Ascending aorta (tissue), 2 donors: ENCODE measurements at regions not wholly inside any gene's neighbourhood (a gene's known extent, or its start where the extent isn't known, plus 50 kb on each side); places are given as distances from the start of the nearest gene placed in this dataset.

ENCODE experiments used
- DNase-seq, 2 donors: peaks; one replicate each; pipeline ENCODE4 v3.0.0-alpha.2; 2019; ENCODE audit warnings: low spot score in 2 of 2
- H3K27ac ChIP-seq, 2 donors: fragments of 200-600 bp; sonication (generic); one replicate each; pipeline ENCODE4 v1.5.1; 2016 to 2017; ENCODE audit warnings: mild to moderate bottlenecking in 1 of 2
- H3K27me3 ChIP-seq: fragments of 200-600 bp; sonication (generic); one replicate; pipeline ENCODE4 v1.5.1; 2017
- H3K36me3 ChIP-seq, 2 donors: fragments of 200-600 bp; sonication (generic); one replicate each; pipeline ENCODE4 v1.5.1; 2016
- H3K4me1 ChIP-seq, 2 donors: fragments of 200-600 bp; sonication (generic); one replicate each; pipeline ENCODE4 v1.5.1; 2016 to 2017; ENCODE audit warnings: mild to moderate bottlenecking in 1 of 2
- H3K4me3 ChIP-seq, 2 donors: fragments of 200-600 bp; sonication (generic); one replicate each; pipeline ENCODE4 v1.5.1; 2016 to 2017; ENCODE audit warnings: mild to moderate bottlenecking in 1 of 2
- H3K9me3 ChIP-seq, 2 donors: fragments of 200-600 bp; sonication (generic); one replicate each; pipeline ENCODE4 v1.5.1; 2016
- intact Hi-C: fragments of 100-400 bp; cut with DNase I; formaldehyde crosslinking; loops from one replicate; pipeline ENCODE4 v1.15.1; 2023
- TF ChIP-seq, protein P1 (sequence below), 3 experiments: fragments of 200-600 bp in 2 of 3; fragments of 450-650 bp in 1 of 3; sonication (generic) in 2 of 3; IDR thresholded peaks; one replicate each; pipeline ENCODE4 v1.5.1; 2016 to 2019; ENCODE audit warnings: antibody characterized with exemption in 3 of 3, mild to moderate bottlenecking in 1 of 3, moderate library complexity in 1 of 3

DNA sequence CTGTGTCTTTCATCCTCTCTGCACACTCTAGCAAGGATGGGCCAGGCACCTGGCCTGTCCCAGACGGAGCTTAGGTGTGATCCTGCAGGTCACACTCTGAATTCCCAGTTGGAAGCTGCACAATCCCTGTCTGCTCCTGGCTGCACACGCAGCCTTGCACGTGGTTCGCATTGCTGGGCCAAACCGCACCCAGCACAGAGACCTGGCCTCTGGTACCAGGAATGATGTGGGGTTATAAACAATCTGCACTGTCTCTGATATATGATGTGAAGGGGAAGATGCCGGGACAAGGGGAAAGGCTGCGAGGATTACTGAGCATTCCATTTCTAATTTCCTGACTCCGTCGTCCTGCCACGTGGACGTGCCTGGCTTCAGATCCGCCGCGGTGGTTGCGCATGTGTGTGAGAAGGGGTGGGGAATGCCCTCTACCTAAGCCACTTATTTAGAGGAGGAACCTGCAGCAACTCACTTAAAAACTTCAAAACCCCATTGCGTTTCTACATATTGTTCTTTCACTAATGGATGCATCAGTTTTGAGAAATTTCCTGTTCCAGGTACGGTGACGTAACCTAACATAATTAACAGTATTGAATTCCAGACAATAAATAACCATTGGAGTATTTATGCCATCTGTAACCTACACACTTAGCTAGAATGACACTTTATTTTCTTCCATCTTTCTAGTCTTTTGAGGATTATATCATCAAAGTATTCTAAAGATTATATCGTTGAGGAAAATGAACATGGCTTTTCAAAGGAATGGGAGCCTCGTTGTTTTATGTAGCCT is 559.7 kb upstream of the MGMT start:
- H3K9me3 ChIP-seq = no peaks in the 10 kb centered on the region
- no peak overlapping the region for H3K27ac ChIP-seq
- H3K36me3 ChIP-seq = no peaks in the 10 kb centered on the region
- H3K4me3 ChIP-seq = no peak overlapping the region
- TF ChIP-seq, protein P1, sequence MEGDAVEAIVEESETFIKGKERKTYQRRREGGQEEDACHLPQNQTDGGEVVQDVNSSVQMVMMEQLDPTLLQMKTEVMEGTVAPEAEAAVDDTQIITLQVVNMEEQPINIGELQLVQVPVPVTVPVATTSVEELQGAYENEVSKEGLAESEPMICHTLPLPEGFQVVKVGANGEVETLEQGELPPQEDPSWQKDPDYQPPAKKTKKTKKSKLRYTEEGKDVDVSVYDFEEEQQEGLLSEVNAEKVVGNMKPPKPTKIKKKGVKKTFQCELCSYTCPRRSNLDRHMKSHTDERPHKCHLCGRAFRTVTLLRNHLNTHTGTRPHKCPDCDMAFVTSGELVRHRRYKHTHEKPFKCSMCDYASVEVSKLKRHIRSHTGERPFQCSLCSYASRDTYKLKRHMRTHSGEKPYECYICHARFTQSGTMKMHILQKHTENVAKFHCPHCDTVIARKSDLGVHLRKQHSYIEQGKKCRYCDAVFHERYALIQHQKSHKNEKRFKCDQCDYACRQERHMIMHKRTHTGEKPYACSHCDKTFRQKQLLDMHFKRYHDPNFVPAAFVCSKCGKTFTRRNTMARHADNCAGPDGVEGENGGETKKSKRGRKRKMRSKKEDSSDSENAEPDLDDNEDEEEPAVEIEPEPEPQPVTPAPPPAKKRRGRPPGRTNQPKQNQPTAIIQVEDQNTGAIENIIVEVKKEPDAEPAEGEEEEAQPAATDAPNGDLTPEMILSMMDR (IDR thresholded peaks at IDR 0.05) = no peak
- H3K27me3 ChIP-seq = no peaks in the 10 kb centered on the region
- no peak for DNase-seq
- intact Hi-C loops = no loop called here
- H3K4me1 ChIP-seq = no peaks in the 10 kb centered on the region

DNA sequence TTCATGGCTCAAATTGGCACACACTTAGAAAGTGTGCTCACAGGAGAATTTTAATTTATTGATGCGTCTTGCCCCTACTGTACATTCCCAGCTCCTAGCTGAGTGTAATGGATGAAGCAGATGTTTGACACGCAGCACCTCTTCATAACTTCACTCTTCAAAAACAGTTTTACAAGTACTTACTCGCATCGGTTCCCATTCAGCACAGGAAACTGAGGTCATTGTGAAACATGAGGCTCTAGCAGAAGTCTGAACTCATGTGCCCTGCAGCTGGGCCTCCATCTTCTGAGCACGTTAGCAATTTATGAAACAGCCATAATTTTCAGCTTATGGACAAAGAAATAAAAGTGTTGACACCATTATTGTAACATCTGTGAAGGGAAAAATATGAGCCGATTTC is 558.9 kb upstream of the MGMT start:
- H3K4me1 ChIP-seq = no peaks in the 10 kb centered on the region
- no peak overlapping the region for H3K27ac ChIP-seq
- H3K27me3 ChIP-seq = no peaks in the 10 kb centered on the region
- H3K36me3 ChIP-seq = no peaks in the 10 kb centered on the region
- H3K9me3 ChIP-seq = no peaks in the 10 kb centered on the region
- TF ChIP-seq, protein P1 (IDR thresholded peaks at IDR 0.05) = no peak
- no peak for DNase-seq
- intact Hi-C loops = no loop called here
- no peak overlapping the region for H3K4me3 ChIP-seq

DNA sequence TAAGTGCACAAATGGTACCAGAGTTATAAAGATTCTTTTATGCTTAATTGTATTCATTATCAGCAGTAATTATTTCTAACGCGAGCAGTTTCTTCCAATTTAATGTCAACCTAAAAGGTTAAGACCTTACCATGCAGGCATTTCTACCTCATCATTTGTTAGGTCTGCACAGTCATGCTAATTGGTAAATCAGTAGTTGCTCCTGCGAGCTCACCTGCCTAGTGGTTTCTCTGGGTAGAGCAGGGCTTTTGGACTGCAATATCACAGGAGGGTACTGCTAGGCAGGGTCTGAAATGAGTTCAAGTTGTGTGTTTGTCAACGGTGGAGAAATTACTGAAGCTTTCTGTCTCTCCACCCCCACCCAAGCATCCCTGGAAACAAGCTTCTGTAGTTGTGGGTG is 558.5 kb upstream of the MGMT start:
- H3K9me3 ChIP-seq = no peaks in the 10 kb centered on the region
- no peaks in the 10 kb centered on the region for H3K36me3 ChIP-seq
- DNase-seq = no peak
- H3K27ac ChIP-seq = no peak overlapping the region
- no peak overlapping the region for H3K4me3 ChIP-seq
- no peaks in the 10 kb centered on the region for H3K4me1 ChIP-seq
- intact Hi-C loops = no loop called here
- no peaks in the 10 kb centered on the region for H3K27me3 ChIP-seq
- TF ChIP-seq, protein P1 (IDR thresholded peaks at IDR 0.05) = no peak

DNA sequence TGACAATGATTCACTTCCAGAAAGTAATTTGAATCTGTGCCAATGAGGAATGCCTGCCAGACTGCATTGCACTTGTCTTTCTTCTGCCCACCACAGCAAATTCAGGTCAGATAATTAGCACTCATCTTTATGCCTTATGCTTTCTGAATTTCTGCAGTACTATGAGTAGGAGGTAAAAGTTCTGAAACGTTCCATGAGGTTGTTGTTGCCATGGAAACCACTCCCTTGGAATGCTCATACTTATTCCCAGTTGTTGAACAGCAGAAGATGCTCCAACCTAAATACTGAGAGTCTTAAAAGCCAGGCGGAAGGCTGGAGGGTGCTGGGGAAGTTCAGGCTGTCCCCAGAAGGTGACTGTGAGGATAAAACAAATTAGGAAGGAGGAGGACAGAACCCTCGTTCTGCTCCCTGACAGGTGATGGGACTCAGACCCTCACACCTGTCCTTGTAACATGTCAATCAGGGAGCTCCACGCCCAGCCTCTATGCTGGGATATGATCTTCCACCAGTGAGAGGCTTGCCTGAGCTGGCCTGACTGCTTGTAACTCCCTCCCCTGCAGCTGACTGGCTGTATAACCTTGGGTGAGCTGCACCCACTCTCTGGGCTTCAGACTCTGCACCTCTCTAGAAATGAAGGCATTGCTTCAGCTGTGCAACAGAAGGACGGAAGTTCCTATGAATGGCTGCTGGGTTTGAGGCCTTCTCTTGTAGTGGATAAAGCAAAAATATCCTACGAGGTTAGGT is 554.3 kb upstream of the MGMT start:
- Histone ChIP-seq H3K9me3 (no peaks in the 10 kb centered on the region), H3K4me3 (no peak overlapping the region), H3K4me1 (no peaks in the 10 kb centered on the region), H3K27me3 (no peaks in the 10 kb centered on the region), H3K27ac (no peak overlapping the region), H3K36me3 (no peaks in the 10 kb centered on the region)
- intact Hi-C loops = no loop called here
- no peak for DNase-seq
- TF ChIP-seq, protein P1 (IDR thresholded peaks at IDR 0.05) = no peak

DNA sequence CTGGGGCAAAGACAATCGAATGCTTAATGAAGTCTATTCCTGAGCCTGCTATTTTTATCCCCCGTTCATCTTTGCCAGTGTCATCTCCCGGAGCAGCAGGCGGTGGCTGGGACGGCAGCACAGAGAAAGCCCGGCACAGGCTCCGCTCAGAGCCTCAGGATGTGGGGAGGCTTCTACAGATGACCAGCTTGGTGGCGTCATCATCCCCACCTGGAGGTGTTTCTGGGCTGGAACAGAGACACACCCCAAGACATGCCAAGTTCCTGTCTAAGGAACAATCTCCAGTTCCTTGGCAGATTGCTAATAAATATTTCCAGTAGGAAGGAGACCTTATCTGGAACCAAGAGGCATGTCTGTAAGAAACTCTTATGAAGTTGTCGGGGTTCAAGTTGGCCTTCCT is 552.4 kb upstream of the MGMT start:
- intact Hi-C loops = no loop called here
- Histone ChIP-seq H3K27ac (no peak overlapping the region), H3K36me3 (no peaks in the 10 kb centered on the region), H3K27me3 (no peaks in the 10 kb centered on the region), H3K4me3 (no peak overlapping the region), H3K9me3 (peaks cover 0 to 3% of the 10 kb centered on the region in 2 donors), H3K4me1 (no peaks in the 10 kb centered on the region)
- no peak for DNase-seq
- TF ChIP-seq, protein P1 (IDR thresholded peaks at IDR 0.05) = no peak
